Right renal pelvis (tissue), 4 donors: ENCODE measurements at regions not wholly inside any gene's neighbourhood (a gene's known extent, or its start where the extent isn't known, plus 50 kb on each side); places are given as distances from the start of the nearest gene placed in this dataset.
"Not testable (repeated sequence)": the region's sequence is repeated elsewhere in the genome, so short reads cannot be mapped to it uniquely, and the experiment has no call there.

Experiments used
- DNase-seq, 4 donors: peaks; one replicate each; pipeline ENCODE4 v3.0.0-alpha.2; 2013; ENCODE audit warnings: low read depth in 4 of 4, low spot score in 3 of 4, missing footprints in 1 of 4

DNA sequence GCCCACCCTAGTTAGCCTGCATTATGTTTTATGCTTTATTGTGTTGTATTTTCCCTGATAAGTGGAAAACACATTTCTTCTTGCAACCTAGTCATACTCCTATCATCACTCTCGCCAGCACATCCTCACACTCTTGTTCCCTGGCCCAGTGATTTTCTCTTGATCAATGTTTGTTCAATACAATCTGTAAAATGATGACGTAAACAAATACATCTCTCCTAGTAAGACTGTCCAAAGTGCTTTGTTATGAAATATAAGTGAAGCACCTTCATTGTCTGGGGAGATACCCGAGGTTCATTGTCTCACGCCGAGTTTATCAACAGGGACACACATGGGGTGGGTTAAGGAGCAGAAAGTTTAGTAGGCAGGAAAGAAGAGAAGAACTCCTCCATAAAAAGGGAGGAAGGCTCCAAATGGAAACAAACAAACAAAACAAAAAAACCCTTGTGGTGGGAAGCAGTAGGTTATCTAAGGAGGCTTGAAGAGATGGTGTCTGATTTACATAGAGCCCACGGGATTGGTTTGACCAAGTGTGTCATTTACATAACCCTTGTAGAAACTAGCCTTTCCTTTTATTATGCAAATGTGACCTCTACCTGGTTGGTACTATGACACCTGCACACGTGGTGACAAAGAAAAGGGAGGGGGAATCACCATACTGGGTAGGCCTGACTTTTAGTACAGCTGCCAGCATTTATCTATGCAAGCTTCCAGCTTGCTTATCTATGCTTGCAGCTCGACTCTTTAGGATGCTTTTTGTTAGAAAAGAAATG is 1317.9 kb upstream of the SPRY2 start:
- no peak for DNase-seq

GRCh38 chr13:81639984-81640582 is 1299.2 kb upstream of the SPRY2 start:
- DNase-seq = no peak

DNA sequence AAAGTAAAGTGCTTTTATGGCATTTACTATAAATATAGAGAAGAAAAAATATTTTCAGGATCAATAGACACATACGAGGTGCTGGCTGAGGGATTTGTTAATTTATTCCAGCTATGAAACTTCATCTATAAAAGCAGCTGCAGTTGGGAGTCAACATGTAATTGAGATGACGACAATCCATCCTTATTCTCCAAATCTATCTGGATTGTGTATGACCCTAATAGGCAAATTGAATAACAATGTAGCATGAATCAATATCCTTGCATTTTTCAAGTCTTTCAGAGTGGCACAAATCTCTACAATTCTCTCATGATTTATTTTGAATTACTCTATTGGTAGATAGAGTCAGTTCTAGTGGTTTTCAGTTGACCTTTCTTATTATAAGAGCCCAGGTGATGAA is 1296.5 kb upstream of the SPRY2 start:
- no peak for DNase-seq

DNA sequence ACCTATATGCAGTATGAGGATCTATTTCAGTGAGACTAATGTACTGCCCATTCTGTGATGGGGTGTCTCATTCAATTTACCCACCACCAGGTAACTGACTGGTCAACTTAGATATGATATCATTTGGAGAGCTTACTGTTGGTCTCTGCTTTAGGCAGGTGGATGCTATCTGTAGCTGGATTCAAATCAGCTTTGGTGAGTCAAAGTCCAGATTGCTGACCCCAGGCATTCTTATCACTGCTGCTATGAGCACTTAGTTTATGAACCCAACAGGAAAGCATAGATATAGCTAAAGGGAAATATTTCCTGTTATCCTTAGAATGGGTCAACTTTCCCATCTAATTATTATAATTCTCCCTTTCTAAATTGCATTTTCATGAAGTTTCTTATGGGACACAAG is 1295.2 kb upstream of the SPRY2 start:
- DNase-seq = no peak

DNA sequence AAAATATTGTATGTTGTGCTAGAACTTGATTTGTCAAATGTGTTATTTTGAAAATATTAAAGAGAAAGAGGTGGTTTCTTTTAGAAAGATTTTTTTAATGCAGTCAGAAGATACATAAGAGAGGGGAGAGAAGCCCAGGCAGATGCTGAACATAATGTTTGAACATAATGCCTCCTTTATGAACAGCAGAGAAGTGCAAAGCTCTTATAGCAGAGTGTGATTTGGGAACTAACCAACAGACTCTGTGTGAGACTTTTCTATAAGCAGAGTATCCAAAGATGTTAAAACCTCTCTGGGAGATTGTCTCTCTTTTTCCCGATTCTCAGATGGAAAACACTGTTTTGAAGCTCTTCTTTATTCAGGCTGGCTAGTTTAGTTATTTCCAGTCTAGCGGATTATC is 1274.1 kb upstream of the SPRY2 start:
- DNase-seq = no peak

GRCh38 chr13:81610644-81611043 is 1269.7 kb upstream of the SPRY2 start:
- no peak for DNase-seq

DNA sequence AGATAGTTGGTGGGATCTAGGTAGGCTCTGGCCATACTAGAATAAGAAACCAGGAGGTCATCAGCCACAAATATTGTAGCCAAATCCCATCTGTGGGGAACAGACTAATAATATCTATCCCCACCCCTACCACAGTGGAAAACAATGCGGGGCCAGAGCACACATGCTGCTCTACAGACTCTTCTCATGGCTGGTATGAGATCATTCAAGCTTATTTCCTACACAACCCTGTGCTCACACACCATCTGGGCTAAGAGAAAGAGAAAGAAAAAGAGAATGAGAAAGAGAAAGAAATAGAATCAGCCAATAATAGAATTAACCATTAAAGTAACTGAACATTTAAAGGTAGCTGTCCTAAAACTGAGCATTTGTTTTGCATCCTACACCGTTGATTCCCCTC is 1268.4 kb upstream of the SPRY2 start:
- no peak for DNase-seq

- DNase-seq = no peak
Observed at GRCh38 chr13:81606074-81606473, 1265.1 kb upstream of the SPRY2 start.

- no peak for DNase-seq
Observed at GRCh38 chr13:81602241-81602640, 1261.3 kb upstream of the SPRY2 start.

GRCh38 chr13:81597101-81597500 is 1256.2 kb upstream of the SPRY2 start:
- no peak for DNase-seq

DNA sequence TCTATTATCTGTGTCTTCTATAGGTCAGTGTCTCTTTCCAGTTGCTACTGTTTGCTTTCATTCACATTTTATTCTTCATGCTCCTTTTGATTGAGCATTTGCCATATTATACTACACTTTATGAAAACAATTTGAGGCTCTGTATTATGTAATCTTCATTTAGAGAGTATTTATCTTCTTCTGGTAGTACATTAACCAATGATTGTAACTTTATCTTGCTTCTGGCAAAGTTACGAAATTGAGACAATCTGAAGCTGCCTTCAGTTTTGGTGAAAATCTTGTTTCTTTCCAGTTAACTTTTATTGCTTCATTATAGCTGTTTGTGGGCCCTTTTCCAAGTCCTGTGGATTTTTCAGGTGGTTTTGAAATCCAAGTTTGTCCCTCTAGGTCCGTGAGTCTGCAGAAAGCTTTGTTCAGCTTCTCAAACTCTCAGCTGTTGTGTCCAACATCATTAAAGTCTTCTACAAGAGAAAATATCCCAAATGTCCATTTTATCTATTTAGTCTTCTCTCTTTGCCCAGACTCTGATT is 1255.4 kb upstream of the SPRY2 start:
- DNase-seq = no peak

DNA sequence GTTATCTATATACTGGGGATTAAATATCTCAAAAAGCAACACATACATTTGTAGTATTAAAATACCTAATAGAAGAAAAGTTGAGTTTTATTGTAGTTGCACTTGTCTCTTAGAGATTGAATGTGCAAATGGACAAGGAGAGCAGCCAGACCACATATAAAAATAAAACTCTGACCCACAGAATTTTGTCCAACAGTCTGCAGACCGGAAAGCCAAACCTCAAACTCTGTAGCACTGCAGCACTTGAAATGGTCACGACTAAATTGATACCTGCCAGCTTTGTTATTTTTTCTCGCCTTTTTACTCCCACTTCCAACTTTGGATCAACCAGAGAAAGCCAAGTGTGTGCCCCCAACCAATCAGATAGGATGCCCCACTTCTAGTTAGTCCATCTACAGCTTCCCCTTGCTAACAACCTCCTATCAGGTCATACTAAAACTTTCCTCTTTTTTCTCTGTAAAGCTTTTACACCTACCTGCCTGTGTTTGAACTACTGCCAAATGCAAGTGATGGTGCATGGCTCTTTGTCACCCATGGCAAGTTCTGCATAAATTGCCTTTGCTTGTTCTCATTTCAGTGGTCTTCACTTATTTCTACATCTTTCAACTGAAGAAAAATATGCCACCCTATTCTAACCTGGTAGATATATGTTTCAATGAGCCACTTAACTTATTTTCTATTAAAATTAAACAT is 1250.7 kb upstream of the SPRY2 start:
- DNase-seq = no peak

- no peak for DNase-seq
Observed at GRCh38 chr13:81582381-81582780, 1241.5 kb upstream of the SPRY2 start.

DNA sequence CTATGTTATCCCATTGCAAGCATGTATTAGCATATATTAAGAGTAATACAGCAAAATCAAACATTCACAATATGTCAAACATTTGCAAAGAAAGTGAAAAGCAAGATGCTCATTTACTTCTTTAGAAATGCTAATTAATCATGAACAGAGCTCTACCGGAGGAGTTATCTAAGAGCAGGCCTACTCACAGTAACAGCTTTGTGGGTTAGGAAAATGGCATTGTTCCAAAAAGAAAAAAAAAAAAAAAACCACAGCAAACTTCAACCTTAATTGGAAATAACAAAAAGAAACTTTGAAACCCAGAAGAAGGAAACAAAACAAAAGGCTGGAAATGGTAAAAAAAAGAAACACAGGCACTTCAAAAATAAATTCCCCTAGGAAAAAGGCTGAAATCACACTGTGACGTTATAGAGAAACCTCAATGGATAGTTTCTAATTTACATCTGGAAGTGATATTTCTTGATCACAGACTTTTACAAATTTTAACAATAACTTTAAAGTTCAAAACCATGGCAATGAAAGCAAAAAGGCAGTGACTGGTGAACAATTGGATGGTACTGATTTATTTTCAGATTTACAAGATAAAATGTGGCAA is 1236.8 kb upstream of the SPRY2 start:
- DNase-seq = peak in 2 of 4 donors; percentile 4 to 12

- no peak for DNase-seq
Observed at GRCh38 chr13:81568824-81569223, 1227.9 kb upstream of the SPRY2 start.

DNA sequence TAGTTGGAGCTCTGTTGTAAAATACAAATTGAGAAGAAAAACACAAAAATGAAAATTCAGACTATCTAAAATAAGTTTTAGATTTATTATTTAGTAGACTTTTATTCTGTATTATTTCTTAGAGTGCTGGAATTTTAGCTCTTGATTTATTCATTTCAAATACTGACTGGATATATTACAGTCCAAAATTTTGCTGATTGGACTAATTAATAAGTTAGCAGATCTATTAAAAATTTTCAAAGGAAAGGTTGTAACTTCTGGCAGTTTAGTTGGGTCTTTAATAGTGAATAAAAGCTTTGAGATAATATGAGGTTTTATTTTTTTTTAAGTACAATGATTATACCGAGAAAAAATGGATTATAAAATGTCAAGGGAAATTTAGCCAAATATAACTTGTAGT is 1224.9 kb upstream of the SPRY2 start:
- no peak for DNase-seq

- DNase-seq = peak in 3 of 4 donors; percentile 22 to 52 (median 22)
Observed at GRCh38 chr13:81563091-81563490, 1222.2 kb upstream of the SPRY2 start.

GRCh38 chr13:81562598-81562997 is 1221.7 kb upstream of the SPRY2 start:
- DNase-seq = no peak

GRCh38 chr13:81551036-81551435 is 1210.1 kb upstream of the SPRY2 start:
- no peak for DNase-seq

GRCh38 chr13:81546294-81546693 is 1205.4 kb upstream of the SPRY2 start:
- DNase-seq = not testable (repeated sequence)

DNA sequence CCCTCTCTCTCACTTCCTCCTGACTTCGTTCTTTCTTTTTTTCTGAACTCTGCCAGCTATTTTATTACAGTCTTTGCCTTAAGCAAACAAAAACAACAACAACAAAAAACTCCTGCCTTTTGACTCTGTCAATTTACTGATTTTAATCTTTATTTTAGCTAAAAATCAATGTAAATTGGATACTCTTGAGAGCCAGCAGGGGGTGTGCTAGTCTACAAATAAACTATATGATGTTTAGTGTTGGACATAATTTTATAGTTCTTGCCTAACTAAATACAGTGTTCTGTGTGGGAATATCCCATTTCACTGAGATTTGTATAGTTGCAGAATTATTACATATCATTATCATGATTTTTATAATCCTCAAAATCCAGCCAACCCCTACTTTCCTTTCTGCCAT is 1199.9 kb upstream of the SPRY2 start:
- DNase-seq = peak in 1 of 4 donors; percentile 5
